DND-41 (cell line): ENCODE measurements at regions not wholly inside any gene's neighbourhood (a gene's known extent, or its start where the extent isn't known, plus 50 kb on each side); places are given as distances from the start of the nearest gene placed in this dataset.

Experiments
- ATAC-seq: fragments of 200-7000 bp; cut with Tn5 transposase; 3 replicates; pipeline ENCODE4 v1.9.1; 2021; ENCODE audit warnings: low read depth; ENCODE audit not compliant: insufficient read depth
- DNase-seq: peaks from one replicate; pipeline ENCODE4 v3.0.0-alpha.2; 2020
- H2AFZ ChIP-seq: 2 replicates; pipeline ENCODE4 v1.6.0; 2012; ENCODE audit warnings: low read depth, low read length
- H3K27ac ChIP-seq: 2 replicates; pipeline ENCODE4 v1.5.1; 2012; ENCODE audit warnings: low read length, inconsistent platforms
- H3K27me3 ChIP-seq: fragments of 200-600 bp; sonication (generic); 2 replicates; pipeline ENCODE4 v1.6.0; 2012; ENCODE audit warnings: low read length, mild to moderate bottlenecking, inconsistent platforms; ENCODE audit not compliant: insufficient read depth, poor library complexity
- H3K36me3 ChIP-seq: 2 replicates; pipeline ENCODE4 v1.5.1; 2012; ENCODE audit warnings: low read length, inconsistent platforms; ENCODE audit not compliant: insufficient read depth
- H3K4me1 ChIP-seq: 2 replicates; pipeline ENCODE4 v1.5.1; 2012; ENCODE audit warnings: mild to moderate bottlenecking, low read length; ENCODE audit not compliant: insufficient read depth
- H3K4me2 ChIP-seq: 2 replicates; pipeline ENCODE4 v1.6.0; 2012; ENCODE audit warnings: mild to moderate bottlenecking, moderate library complexity, low read length, inconsistent platforms; ENCODE audit not compliant: insufficient read depth
- H3K4me3 ChIP-seq, 2 experiments: fragments of 200-600 bp in 1 of 2; shearing (Covaris generic) in 1 of 2; 2 replicates each; pipeline ENCODE4 v1.5.1; 2012 to 2016; ENCODE audit warnings: inconsistent platforms in 2 of 2, low read length in 2 of 2, mild to moderate bottlenecking in 2 of 2, low read depth in 1 of 2, moderate library complexity in 1 of 2
- H3K79me2 ChIP-seq: 2 replicates; pipeline ENCODE4 v1.6.0; 2012; ENCODE audit warnings: low read length, inconsistent platforms; ENCODE audit not compliant: insufficient read depth
- H3K9ac ChIP-seq: 2 replicates; pipeline ENCODE4 v1.6.0; 2012; ENCODE audit warnings: low read depth, mild to moderate bottlenecking, inconsistent platforms, low read length, moderate library complexity
- H3K9me3 ChIP-seq: 2 replicates; pipeline ENCODE4 v1.5.1; 2012; ENCODE audit warnings: low read length, moderate library complexity, mild to moderate bottlenecking, inconsistent platforms; ENCODE audit not compliant: insufficient read depth, severe bottlenecking
- H4K20me1 ChIP-seq: 2 replicates; pipeline ENCODE4 v1.6.0; 2012; ENCODE audit warnings: low read length; ENCODE audit not compliant: insufficient read depth
- EZH2 ChIP-seq: IDR thresholded peaks from 3 replicates; pipeline ENCODE4 v1.6.1; 2012; ENCODE audit warnings: borderline replicate concordance, low read depth, mild to moderate bottlenecking, moderate library complexity, low read length, inconsistent platforms; ENCODE audit not compliant: severe bottlenecking
- TF ChIP-seq, protein P1 (sequence below): IDR thresholded peaks from 2 replicates; pipeline ENCODE4 v1.5.1; 2012; ENCODE audit warnings: borderline replicate concordance, low read length, moderate library complexity, mild to moderate bottlenecking; ENCODE audit not compliant: poor library complexity, severe bottlenecking; ENCODE audit errors: extremely low read depth

DNA sequence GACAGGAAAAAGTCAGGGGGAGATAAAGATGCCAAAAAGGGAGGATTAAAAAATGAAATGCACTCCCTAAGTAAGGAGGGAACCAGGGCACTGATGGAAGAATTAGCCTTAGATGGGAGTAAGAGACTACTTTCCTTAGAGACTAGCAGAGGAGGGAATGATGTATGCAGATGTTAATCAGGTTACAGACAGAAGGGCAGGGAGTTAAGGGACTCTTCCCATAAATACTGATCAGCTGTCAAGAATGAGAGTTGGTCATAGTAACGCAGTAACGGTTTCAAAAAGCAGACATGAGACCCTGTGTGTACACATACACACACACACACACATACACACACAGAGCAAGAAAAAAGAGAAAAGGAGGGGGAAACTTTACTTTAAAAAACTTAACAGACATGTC, 93.4 kb downstream of the PHLDA1 start:
- Histone ChIP-seq H3K79me2 (no peaks in the 10 kb centered on the region), H3K4me1 (peaks cover 10% of the 10 kb centered on the region; the same call in 1 of the 2 replicates), H3K9me3 (no peaks in the 10 kb centered on the region), H3K4me2 (no peak overlapping the region), H3K27ac (no peak overlapping the region), H3K4me3 (no peak overlapping the region), H4K20me1 (no peaks in the 10 kb centered on the region), H3K27me3 (no peaks in the 10 kb centered on the region), H3K9ac (no peak overlapping the region), H3K36me3 (no peaks in the 10 kb centered on the region), H2AFZ (no peak overlapping the region)
- DNase-seq (no peak), ATAC-seq (no peak)
- TF ChIP-seq, protein P1, sequence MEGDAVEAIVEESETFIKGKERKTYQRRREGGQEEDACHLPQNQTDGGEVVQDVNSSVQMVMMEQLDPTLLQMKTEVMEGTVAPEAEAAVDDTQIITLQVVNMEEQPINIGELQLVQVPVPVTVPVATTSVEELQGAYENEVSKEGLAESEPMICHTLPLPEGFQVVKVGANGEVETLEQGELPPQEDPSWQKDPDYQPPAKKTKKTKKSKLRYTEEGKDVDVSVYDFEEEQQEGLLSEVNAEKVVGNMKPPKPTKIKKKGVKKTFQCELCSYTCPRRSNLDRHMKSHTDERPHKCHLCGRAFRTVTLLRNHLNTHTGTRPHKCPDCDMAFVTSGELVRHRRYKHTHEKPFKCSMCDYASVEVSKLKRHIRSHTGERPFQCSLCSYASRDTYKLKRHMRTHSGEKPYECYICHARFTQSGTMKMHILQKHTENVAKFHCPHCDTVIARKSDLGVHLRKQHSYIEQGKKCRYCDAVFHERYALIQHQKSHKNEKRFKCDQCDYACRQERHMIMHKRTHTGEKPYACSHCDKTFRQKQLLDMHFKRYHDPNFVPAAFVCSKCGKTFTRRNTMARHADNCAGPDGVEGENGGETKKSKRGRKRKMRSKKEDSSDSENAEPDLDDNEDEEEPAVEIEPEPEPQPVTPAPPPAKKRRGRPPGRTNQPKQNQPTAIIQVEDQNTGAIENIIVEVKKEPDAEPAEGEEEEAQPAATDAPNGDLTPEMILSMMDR: no peak
- no peak for TF ChIP-seq EZH2

DNA sequence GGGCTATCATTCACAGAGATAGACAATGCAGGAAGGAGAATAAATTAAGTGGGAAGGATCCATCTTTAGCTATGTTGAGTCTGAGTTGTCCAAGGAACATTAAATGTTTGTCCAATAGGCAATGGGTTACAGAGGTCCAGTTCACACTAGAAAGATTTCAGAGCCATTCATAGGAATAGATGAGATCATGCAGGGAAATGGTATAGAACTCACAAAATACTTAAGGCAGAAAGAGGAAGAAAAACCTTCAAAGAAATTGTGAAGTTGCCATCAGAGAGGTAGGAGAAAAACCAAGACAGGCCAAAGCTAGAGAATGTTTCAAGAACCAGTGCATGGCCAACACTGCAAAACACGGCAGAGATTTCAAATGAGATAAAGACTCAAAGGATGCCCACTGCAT, 94.1 kb downstream of the PHLDA1 start:
- H3K9ac ChIP-seq: no peak overlapping the region
- no peak overlapping the region for H3K4me2 ChIP-seq
- TF ChIP-seq, protein P1: no peak
- no peak for TF ChIP-seq EZH2
- ATAC-seq: no peak
- no peaks in the 10 kb centered on the region for H3K79me2 ChIP-seq
- H3K27me3 ChIP-seq: no peaks in the 10 kb centered on the region
- no peaks in the 10 kb centered on the region for H4K20me1 ChIP-seq
- H3K27ac ChIP-seq: no peak overlapping the region
- peaks cover 10% of the 10 kb centered on the region; the same call in 1 of the 2 replicates for H3K4me1 ChIP-seq
- H2AFZ ChIP-seq: no peak overlapping the region
- no peaks in the 10 kb centered on the region for H3K9me3 ChIP-seq
- H3K4me3 ChIP-seq: no peak overlapping the region
- no peaks in the 10 kb centered on the region for H3K36me3 ChIP-seq
- DNase-seq: no peak

DNA sequence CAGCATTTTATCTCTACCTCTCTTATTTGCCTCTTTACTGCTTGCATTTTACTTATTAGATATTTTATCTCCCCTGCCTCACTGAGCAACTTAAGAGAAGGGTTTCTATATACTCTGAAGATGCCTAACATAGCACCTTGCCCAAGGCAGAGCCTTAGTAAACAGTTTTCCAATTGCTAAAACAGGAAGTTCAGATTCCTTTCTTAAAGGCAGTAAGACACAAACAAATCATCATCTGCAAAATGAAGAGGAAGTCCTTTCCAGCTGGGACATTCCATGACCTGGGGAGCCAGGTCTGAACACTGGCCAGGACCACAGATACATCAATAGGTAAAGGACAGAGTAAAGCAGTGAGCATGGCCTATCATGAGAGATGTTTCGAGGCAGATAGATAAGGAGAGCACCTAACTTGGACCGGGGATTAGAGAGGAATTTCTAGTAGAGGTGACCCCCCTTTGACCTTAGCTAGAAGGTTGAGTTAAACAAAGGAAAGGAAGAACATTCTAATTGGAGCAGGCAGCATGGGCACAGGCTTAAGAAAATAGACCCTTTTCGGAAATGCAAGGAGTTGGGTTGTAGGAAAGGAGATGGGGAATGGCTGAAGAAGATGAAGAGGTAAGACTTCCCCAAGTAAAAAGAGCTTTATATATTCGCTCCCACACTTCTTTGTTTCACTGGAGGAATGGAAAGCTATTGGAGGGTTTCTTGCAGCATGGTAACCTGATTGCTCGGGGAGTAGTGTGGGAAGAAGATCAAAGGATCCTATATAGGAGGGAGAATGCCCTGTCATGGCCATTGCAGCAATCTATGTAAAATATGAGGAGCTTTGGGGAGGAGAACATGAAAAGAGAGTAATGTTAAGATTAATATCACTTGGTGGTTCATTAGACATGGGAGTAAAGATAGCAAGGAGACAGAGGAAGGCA, 94.8 kb downstream of the PHLDA1 start:
- H3K27ac ChIP-seq: no peak overlapping the region
- H2AFZ ChIP-seq: no peak overlapping the region
- H3K79me2 ChIP-seq: no peaks in the 10 kb centered on the region
- no peak for DNase-seq
- H3K9me3 ChIP-seq: no peaks in the 10 kb centered on the region
- no peaks in the 10 kb centered on the region for H3K27me3 ChIP-seq
- peaks cover 10% of the 10 kb centered on the region; the same call in 1 of the 2 replicates for H3K4me1 ChIP-seq
- no peak for ATAC-seq
- no peak overlapping the region for H3K9ac ChIP-seq
- H3K4me2 ChIP-seq: no peak overlapping the region
- H3K36me3 ChIP-seq: no peaks in the 10 kb centered on the region
- TF ChIP-seq, protein P1: no peak
- no peak for TF ChIP-seq EZH2
- H3K4me3 ChIP-seq: no peak overlapping the region
- H4K20me1 ChIP-seq: no peaks in the 10 kb centered on the region
